ENCODE measurements at regions not wholly inside any gene's neighbourhood (a gene's known extent, or its start where the extent isn't known, plus 50 kb on each side); places are given as distances from the start of the nearest gene placed in this dataset.

DNA sequence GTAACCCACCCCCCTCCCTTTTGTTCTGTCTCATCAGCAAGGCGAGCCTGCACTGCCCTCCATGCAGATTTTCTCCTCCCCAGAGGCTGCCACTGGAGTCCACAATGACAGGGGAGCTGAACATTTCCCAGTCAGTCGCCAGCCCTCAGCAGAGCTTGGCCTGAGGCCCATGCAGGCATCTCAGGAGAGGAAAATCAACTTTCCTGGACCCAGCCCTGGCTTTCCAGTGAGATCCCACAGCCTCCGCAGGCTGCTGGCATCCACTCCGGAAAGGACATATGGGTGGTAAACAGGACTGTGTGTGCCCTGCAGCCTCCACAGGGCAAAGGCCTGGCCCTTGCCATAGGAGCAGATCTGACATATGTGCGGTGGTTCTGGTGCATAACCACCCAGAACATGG is 253.8 kb downstream of the TNS1 start:
- H3K4me3 ChIP-seq (ENCODE audit: low read depth, low read length), result no peak overlapping the region
- no peaks in the 10 kb centered on the region for H3K36me3 ChIP-seq (replicated peaks)
- in situ Hi-C loops (cut with HindIII; ENCODE audit: low pct_ligation_motif_present, low sequenced_read_pairs), result no loop called here
- no peaks in the 10 kb centered on the region for H3K27me3 ChIP-seq (replicated peaks)
- H3K27ac ChIP-seq, result no peak overlapping the region
- DNase-seq, result no peak
- TF ChIP-seq, protein P1, sequence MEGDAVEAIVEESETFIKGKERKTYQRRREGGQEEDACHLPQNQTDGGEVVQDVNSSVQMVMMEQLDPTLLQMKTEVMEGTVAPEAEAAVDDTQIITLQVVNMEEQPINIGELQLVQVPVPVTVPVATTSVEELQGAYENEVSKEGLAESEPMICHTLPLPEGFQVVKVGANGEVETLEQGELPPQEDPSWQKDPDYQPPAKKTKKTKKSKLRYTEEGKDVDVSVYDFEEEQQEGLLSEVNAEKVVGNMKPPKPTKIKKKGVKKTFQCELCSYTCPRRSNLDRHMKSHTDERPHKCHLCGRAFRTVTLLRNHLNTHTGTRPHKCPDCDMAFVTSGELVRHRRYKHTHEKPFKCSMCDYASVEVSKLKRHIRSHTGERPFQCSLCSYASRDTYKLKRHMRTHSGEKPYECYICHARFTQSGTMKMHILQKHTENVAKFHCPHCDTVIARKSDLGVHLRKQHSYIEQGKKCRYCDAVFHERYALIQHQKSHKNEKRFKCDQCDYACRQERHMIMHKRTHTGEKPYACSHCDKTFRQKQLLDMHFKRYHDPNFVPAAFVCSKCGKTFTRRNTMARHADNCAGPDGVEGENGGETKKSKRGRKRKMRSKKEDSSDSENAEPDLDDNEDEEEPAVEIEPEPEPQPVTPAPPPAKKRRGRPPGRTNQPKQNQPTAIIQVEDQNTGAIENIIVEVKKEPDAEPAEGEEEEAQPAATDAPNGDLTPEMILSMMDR (IDR thresholded peaks at IDR 0.05; ENCODE audit: low read depth, low read length, missing control alignments), result no peak

DNA sequence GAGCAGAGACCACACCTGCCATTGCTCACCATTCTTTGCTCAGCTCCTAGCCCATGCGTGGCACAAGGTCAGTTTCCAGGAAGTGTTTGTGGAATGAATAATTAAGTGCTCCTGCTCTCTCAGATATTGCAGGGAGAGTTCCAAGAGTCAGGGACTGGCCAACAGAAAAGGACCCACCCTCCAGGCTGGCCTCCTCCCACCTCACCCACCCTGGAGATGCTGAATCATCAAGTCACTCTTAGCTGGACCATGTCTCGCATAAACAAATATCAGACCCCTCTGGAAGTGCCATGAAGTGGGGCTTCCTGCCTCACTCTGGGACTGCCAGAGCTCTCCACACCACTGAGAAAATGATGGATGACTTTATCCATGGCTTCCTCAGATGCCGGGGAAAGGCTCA is 256.0 kb downstream of the TNS1 start:
- Histone ChIP-seq H3K4me3 (ENCODE audit: low read depth, low read length) (no peak overlapping the region), H3K27ac (no peak overlapping the region), H3K36me3 (replicated peaks) (no peaks in the 10 kb centered on the region), H3K27me3 (replicated peaks) (no peaks in the 10 kb centered on the region)
- no peak for DNase-seq
- TF ChIP-seq, protein P1 (IDR thresholded peaks at IDR 0.05; ENCODE audit: low read depth, low read length, missing control alignments), result no peak
- in situ Hi-C loops (cut with HindIII; ENCODE audit: low pct_ligation_motif_present, low sequenced_read_pairs), result no loop called here

DNA sequence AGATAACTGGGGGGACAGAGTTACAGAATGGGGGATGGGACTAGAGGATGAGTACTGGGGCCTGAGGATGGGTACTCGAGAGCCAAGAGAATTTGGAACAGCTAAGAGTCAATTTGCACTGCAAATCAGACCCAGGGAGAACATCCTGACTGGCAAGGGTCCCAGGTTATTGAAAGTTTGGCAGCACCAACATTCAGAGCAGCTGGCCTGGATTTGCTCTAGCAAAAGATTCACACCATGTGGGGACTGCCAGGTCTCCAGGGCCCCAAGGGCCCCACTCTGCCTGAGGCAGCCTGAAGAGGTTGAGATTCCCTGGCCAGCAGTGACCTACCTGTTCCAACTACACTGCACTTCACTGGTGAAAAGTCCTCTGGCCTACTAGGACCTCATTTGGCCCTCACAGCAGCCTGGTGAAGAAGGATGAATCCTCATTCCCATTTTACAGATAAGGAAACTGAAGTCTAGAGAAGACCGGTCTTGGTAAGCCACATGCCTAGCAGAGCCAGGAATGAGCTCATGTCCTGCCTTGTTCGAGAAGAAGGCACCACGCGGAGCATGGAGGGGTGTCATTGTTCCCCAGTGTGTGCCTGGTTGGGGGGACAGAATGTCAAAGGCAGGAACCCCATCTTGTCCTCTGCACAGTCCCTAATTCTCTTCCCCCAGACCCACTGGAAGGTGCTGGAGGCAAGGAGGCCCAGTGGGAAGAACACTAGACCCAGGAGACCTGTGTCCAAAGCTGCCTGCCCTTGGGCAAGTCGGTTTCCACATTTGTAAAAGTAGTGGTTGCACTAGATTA is 258.6 kb downstream of the TNS1 start:
- DNase-seq, result no peak
- Histone ChIP-seq H3K36me3 (replicated peaks) (no peaks in the 10 kb centered on the region), H3K4me3 (ENCODE audit: low read depth, low read length) (no peak overlapping the region), H3K27me3 (replicated peaks) (no peaks in the 10 kb centered on the region), H3K27ac (no peak overlapping the region)
- TF ChIP-seq, protein P1 (IDR thresholded peaks at IDR 0.05; ENCODE audit: low read depth, low read length, missing control alignments), result no peak
- in situ Hi-C loops (cut with HindIII; ENCODE audit: low pct_ligation_motif_present, low sequenced_read_pairs), result no loop called here

- in situ Hi-C loops (cut with HindIII; ENCODE audit: low pct_ligation_motif_present, low sequenced_read_pairs), result no loop called here
- Histone ChIP-seq H3K36me3 (replicated peaks) (no peaks in the 10 kb centered on the region), H3K27ac (no peak overlapping the region), H3K4me3 (ENCODE audit: low read depth, low read length) (no peak overlapping the region), H3K27me3 (replicated peaks) (no peaks in the 10 kb centered on the region)
- no peak for DNase-seq
- TF ChIP-seq, protein P1 (IDR thresholded peaks at IDR 0.05; ENCODE audit: low read depth, low read length, missing control alignments), result no peak
These were observed 259.4 kb downstream of the TNS1 start for GRCh38 chr2:217743407-217743806.

DNA sequence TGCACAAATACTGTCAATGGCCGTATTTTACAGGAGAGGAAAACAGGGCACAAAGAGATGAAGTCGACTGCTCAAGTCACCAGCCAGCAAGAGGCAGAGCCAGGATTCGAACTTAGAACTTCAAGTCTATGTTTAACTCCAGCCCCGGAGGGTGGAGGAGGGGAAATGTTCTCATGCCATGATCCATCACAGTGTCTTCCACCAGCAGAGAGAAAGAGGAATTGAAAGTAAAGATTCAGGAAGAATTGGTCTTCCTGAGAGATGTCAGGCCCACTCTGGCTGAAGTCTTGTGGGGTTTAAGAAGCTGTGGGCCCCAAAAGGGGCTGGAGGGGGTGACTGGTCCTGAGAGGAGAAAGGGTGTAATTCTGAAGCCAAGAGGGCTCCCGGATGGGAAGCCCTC is 260.0 kb downstream of the TNS1 start:
- in situ Hi-C loops (cut with HindIII; ENCODE audit: low pct_ligation_motif_present, low sequenced_read_pairs), result no loop called here
- Histone ChIP-seq H3K27ac (no peak overlapping the region), H3K36me3 (replicated peaks) (no peaks in the 10 kb centered on the region), H3K27me3 (replicated peaks) (no peaks in the 10 kb centered on the region), H3K4me3 (ENCODE audit: low read depth, low read length) (no peak overlapping the region)
- DNase-seq, result no peak
- TF ChIP-seq, protein P1 (IDR thresholded peaks at IDR 0.05; ENCODE audit: low read depth, low read length, missing control alignments), result no peak

GRCh38 chr2:217742276-217742675 is 260.5 kb downstream of the TNS1 start:
- no peak overlapping the region for H3K27ac ChIP-seq
- H3K36me3 ChIP-seq (replicated peaks), result no peaks in the 10 kb centered on the region
- DNase-seq, result no peak
- TF ChIP-seq, protein P1 (IDR thresholded peaks at IDR 0.05; ENCODE audit: low read depth, low read length, missing control alignments), result no peak
- H3K4me3 ChIP-seq (ENCODE audit: low read depth, low read length), result no peak overlapping the region
- in situ Hi-C loops (cut with HindIII; ENCODE audit: low pct_ligation_motif_present, low sequenced_read_pairs), result no loop called here
- H3K27me3 ChIP-seq (replicated peaks), result no peaks in the 10 kb centered on the region

Data from brain microvascular endothelial cell (primary cell).